ENCODE measurements at regions not wholly inside any gene's neighbourhood (a gene's known extent, or its start where the extent isn't known, plus 50 kb on each side); places are given as distances from the start of the nearest gene placed in this dataset.

DNA sequence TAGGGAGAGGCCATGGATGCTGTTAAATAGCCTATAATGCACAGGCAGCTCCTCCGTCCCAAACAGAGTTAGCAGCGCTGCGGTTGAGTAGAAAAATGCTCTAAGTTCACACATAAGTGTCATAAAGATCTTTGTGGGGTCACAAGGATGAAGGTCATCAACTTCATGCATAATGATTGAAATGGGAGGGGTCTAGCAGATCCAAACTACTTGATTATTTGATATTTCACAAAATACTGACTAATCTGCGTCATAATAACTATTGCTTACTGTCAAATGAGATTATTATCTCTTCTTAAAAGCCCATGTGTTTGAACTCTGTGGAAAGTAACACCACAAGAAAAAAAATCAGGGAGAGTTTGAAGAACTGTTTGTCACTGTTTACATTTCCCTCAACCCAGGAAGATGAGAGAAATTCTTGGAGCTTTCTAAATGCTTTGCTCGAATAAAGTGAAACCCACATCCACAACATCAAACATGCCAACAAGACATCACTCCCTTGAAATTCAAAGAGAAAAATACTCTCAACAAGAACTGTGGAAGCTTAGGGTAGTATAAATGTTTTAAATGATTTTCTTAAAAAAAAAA, 50.5 kb upstream of the CREB1 start:
- no peak for DNase-seq (ENCODE audit: low read depth, low spot score)
